GM19455 (cell line): ENCODE measurements at regions not wholly inside any gene's neighbourhood (a gene's known extent, or its start where the extent isn't known, plus 50 kb on each side); places are given as distances from the start of the nearest gene placed in this dataset.

Experiments
- ATAC-seq: cut with Tn5 transposase; IDR thresholded peaks from one replicate; pipeline ENCODE4 v1.9.1; 2021; ENCODE audit not compliant: unreplicated experiment

DNA sequence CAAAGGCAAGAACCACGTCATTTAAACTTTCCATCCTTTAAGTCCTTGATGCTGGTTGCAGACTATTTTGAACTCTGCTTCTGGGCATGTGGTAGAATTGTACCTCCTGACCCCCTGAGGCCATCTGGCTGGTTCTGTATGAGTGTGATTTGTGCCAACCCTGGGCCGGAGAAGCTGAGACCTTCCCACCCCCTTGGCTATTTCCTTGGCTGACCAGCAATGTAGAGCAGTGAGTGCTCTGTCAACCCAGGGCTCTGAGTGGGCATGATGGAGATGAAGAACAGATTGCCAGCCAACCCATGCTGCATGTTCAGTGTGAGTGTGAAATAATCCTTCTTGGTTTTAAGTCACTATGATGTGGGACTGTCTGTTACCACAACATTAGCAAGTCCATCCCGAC is 82.1 kb upstream of the RASGRP1 start:
- ATAC-seq: no peak

DNA sequence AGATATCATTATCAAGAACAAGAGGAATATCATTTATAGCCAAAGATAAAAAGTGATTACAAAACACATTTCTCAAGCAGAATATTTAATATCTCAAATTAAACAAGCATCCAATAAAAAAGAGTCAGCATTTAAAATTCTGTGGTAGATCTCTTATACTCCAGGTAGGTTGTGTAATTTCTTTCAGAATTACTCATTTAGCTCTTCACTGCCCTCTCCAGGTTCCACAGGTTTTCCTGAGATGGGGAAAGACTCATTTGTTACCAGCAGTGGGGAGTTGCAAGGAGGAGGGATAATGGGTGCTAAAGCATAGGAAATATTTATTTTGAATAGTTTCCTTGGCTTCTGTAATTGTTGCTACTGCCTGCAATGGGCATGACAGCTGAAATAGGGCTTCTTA is 83.1 kb upstream of the RASGRP1 start:
- ATAC-seq: no peak

- ATAC-seq: no peak
These were observed 83.7 kb upstream of the RASGRP1 start for GRCh38 chr15:38648121-38648843.

DNA sequence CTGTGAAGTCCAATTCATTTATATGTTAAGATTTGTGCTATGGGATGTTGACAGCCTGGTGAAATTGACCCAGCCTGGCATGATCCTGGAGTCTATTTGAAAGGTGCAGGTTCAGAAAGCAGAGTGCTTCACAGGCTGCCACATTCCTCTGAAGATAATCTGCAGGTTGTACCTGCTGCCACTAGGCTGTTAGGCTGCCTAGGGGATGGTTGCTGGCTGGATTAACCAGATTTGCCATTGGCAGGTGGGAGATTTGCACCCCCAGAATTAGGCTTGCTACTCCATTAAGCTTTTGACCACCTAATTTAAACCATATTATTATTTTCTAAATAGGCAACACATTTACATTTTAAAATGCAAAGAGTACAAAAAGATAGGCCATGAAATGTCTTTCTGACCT is 85.8 kb upstream of the RASGRP1 start:
- no peak for ATAC-seq

GRCh38 chr15:38650936-38651327 is 86.3 kb upstream of the RASGRP1 start:
- ATAC-seq: no peak

DNA sequence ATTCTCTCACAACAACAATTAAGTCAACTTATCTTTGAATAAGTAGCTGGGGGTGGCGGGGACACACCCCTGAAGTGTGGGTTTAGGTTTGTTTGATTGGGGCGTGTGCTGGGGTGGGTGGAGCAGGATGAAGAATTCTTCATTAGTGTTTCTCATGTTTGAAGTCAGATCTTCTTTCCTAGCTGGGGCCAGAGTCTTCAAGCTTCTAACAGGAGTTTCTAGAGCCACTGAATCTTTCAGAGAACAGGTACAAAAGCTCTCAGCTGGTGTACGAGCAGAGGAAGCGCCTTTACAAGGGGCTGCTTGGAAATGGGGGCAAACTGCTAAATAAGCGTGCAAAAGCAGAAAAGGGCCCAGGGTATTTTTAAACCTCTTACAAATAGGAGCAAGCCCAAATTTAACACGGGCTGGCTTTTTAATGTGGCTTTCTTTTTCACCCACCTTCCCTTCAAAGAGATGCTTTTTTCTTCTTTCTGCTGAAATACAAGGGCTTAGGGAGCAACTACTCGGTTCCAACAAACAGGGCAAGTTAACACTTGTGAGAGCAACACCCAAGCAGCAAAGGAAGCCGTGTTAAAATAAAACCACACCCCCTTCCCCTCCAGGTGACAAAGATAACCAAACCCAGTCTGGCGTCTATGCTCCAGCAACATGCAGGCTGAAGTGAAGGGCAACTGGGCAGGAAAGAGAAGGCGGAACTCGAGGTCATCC is 86.9 kb upstream of the RASGRP1 start:
- ATAC-seq: no peak

- no peak for ATAC-seq
These were observed 87.7 kb upstream of the RASGRP1 start for GRCh38 chr15:38652183-38652794.

- no peak for ATAC-seq
These were observed 88.4 kb upstream of the RASGRP1 start for GRCh38 chr15:38652998-38653397.

DNA sequence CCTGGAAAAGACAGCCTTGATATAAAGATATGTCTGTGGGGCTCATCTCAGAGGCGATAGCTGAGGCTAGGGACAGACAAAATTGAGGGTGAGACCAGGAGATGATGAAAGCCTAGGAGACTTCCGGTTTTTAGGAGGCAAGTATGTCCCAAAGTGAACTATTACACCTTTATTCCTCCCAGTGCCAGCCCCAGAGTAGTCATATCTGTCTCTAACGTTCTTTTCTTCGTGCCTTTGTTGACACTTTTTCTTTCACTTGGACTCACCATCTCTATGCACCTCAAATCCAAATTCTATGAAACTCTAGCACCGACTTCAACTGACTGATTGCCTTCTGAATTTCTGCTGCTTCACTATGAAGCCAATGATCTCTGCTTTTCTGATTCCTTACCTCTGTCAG is 93.8 kb upstream of the RASGRP1 start:
- no peak for ATAC-seq

DNA sequence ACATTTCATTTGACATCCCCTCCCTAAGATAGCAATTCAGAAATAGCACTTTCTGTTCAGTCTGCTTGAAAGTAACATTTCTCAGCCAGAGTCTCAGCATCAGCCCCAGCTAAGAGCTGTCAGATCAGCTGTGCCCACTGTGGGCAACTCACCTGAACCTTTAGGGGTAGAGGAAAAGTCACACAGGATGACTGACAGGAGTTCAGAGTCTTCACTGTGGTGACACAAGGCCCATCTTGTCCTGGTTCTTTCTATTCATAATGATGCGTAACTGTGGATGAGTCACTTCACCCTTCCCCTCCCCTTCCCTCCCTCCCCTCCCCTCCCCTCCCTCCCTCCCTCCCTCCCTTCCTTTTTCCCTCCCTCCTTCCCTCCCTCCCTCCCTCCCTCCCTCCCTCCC is 96.1 kb upstream of the RASGRP1 start:
- ATAC-seq: no peak

GRCh38 chr15:38662033-38662802 is 97.6 kb upstream of the RASGRP1 start:
- ATAC-seq: no peak

DNA sequence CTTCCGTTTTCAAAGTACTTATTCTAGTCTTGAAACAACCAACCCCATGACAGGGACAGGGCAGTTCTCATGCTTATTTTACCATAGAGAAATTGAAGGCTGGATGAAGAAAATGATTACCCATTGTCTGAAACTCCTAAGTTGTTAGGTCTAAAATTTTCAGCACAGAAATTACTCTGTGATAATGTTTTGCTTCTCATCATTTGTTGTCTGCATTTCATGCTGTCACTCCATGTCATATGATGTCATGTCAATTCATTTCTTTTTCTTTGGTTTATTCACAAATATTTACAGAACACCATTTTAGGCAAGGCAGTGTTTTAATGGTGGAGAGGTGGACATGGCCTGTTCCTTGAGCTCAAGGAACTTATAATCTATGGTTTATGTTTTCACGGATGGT is 98.2 kb upstream of the RASGRP1 start:
- ATAC-seq: no peak

DNA sequence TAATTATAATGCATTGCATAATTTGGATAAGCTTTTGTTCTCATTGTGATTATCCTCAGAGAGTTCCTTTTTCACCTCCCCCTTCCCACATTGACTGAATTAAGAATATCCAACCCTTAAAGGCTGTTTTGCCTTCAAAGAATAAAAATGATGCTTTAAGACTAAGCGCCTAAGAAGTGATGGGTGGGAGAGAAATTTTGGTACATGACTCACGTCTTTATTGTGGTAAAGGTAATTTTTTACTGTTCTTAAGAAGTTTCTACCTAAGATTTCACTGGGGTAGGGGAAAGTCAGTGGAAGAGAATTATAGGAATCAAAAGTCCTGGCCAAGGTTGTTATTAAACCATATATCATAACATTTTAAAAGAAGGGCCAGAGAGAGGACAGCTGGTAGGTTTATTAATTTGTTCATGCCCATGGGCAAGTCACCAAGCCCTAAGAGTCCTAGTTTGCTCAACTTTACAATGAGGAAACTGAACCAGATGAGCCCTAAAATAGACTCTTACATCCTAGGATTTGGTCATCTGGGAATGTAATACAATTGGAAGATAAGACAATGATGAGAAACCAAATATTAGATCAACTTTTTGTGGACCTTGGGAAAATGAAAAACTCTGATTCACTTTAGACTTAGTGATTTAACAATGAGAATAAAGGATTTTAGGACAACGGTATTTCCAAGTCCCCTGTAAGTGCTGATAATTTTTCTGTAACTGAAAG is 101.1 kb upstream of the RASGRP1 start:
- no peak for ATAC-seq

DNA sequence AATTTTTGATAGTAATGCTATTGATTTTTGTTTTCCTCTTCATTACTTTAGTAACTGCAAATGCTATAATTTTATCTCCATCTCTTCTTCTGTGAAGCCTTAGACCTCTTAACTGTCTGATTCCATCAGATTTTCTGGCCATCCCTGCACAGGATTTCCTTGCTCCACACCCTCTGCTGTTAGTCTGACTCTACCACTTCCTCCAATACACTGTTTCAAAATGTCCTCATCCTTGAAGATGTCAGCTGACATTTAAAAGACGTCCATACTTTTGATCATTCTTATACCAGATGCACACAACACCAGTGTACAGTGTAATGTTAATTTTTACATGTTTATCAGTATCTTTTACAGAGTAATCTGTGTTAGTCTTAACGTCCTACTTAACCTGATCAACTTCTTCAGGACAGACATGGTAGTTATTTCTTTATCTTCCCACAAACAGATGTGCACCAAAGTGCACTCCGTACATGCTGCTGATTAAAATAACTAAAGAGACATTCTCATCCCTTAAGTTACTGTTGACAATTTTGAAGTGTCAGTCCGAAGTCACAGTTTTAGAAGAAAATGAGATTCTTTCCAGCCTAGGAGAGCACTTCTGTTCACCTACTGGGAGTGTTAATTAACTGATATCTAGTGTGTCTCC is 102.4 kb upstream of the RASGRP1 start:
- no peak for ATAC-seq

- ATAC-seq: no peak
These were observed 103.6 kb upstream of the RASGRP1 start for GRCh38 chr15:38667890-38668850.

- ATAC-seq: no peak
These were observed 104.3 kb upstream of the RASGRP1 start for GRCh38 chr15:38668898-38669391.

DNA sequence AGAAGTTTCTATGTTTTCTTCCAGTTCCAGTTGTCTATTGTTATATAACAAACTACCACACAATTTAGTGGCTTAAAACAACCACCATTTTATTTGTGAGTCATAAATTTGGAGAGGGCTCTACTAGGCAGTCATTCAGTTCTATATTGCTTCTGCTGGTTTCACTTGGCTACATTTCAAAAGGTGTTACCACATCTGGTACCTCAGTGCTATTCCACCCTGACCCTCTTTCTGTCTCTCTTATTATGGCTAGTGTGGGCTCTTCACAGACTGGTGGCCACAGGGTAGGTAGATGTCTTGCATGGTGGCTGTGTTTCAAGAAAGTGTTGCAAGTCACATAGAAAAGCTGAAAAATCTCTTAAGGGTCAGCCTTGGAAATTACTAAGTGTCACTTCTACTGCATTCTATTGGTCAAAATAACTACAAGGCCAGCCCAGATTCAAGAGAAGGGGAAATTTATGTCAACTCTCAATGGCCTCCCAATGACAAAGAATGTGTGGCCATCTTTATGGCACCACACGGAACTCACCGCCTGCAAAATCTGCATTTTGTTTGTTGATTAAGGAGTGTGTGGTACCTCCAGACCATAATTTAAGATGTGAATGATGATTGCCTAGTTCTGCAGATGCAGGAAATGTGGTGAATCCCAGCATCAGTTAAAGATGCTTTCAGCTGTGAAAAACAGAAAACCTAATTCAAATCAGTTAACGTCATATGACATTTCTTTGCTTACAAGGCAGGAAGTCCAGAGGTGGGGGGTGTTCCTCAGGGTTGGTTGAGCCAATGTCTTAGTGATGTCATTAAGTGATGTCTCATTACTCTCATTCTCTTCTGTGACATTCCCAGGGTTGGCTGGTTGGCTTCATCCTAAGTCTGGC is 105.8 kb upstream of the RASGRP1 start:
- ATAC-seq: peak; percentile 44

- ATAC-seq: no peak
These were observed 106.4 kb upstream of the RASGRP1 start for GRCh38 chr15:38671006-38671387.
